ENCODE measurements at regions not wholly inside any gene's neighbourhood (a gene's known extent, or its start where the extent isn't known, plus 50 kb on each side); places are given as distances from the start of the nearest gene placed in this dataset.

- H3K9me1 ChIP-seq (ENCODE audit: control insufficient read depth, extremely low read depth, insufficient read depth, low read length), result no peaks in the 10 kb centered on the region
- no peaks in the 10 kb centered on the region for H3K79me2 ChIP-seq (ENCODE audit: control insufficient read depth, insufficient read depth, low read length)
- FAIRE-seq (no peak), DNase-seq (ENCODE audit: low read depth, low spot score) (no peak)
- no peak overlapping the region for H3K4me2 ChIP-seq (ENCODE audit: control insufficient read depth, extremely low read depth, insufficient read depth, low read depth, low read length)
- no peak overlapping the region for H3K4me3 ChIP-seq (ENCODE audit: control insufficient read depth in 2 of 3, extremely low read depth in 1 of 3, insufficient read depth in 2 of 3, low read depth in 1 of 3, low read length in 3 of 3)
- dilution Hi-C loops (cut with MboI; ENCODE audit: extremely low pct_ligation_motif_present, low sequenced_read_pairs), result no loop called here
- no peak overlapping the region for H3K27ac ChIP-seq (ENCODE audit: control insufficient read depth, insufficient read depth, low read length)
- no peaks in the 10 kb centered on the region for H3K9me3 ChIP-seq (ENCODE audit: control insufficient read depth, low read depth, low read length)
- H2AFZ ChIP-seq (ENCODE audit: control insufficient read depth, low read length), result no peak overlapping the region
- H3K36me3 ChIP-seq (ENCODE audit: control insufficient read depth in 2 of 2, extremely low read depth in 1 of 2, insufficient read depth in 2 of 2, low read length in 2 of 2), result no peaks in the 10 kb centered on the region
- TF ChIP-seq EZH2 (IDR thresholded peaks at IDR 0.05; ENCODE audit: low read length), result no peak
- TF ChIP-seq CTCF (optimal IDR thresholded peaks at IDR 0.05 in 1 of 3, IDR thresholded peaks at IDR 0.05 in 1 of 3, conservative IDR thresholded peaks at IDR 0.05 in 1 of 3; ENCODE audit: extremely low read depth in 1 of 3, insufficient read depth in 2 of 3, low read length in 3 of 3), result no peak
- H3K9ac ChIP-seq (ENCODE audit: control insufficient read depth, extremely low read depth, insufficient read depth, low read length), result no peak overlapping the region
- H3K4me1 ChIP-seq (ENCODE audit: control insufficient read depth, extremely low read depth, insufficient read depth, low read length), result no peaks in the 10 kb centered on the region
- no peaks in the 10 kb centered on the region for H4K20me1 ChIP-seq (ENCODE audit: control insufficient read depth, extremely low read depth, insufficient read depth, low read length)
- no peaks in the 10 kb centered on the region for H3K27me3 ChIP-seq (ENCODE audit: control insufficient read depth, extremely low read depth, insufficient read depth, low read length)
These were observed 687.9 kb upstream of the SETBP1 start for GRCh38 chr18:43992741-43993140.

GRCh38 chr18:43994381-43994780 lies 686.3 kb upstream of the SETBP1 start:
- no peaks in the 10 kb centered on the region for H3K27me3 ChIP-seq (ENCODE audit: control insufficient read depth, extremely low read depth, insufficient read depth, low read length)
- no peaks in the 10 kb centered on the region for H3K9me3 ChIP-seq (ENCODE audit: control insufficient read depth, low read depth, low read length)
- DNase-seq (ENCODE audit: low read depth, low spot score) (no peak), FAIRE-seq (no peak)
- H3K4me2 ChIP-seq (ENCODE audit: control insufficient read depth, extremely low read depth, insufficient read depth, low read depth, low read length), result no peak overlapping the region
- H3K4me3 ChIP-seq (ENCODE audit: control insufficient read depth in 2 of 3, extremely low read depth in 1 of 3, insufficient read depth in 2 of 3, low read depth in 1 of 3, low read length in 3 of 3), result no peak overlapping the region
- TF ChIP-seq EZH2 (IDR thresholded peaks at IDR 0.05; ENCODE audit: low read length) (no peak), CTCF (optimal IDR thresholded peaks at IDR 0.05 in 1 of 3, IDR thresholded peaks at IDR 0.05 in 1 of 3, conservative IDR thresholded peaks at IDR 0.05 in 1 of 3; ENCODE audit: extremely low read depth in 1 of 3, insufficient read depth in 2 of 3, low read length in 3 of 3) (no peak)
- dilution Hi-C loops (cut with MboI; ENCODE audit: extremely low pct_ligation_motif_present, low sequenced_read_pairs), result no loop called here
- no peaks in the 10 kb centered on the region for H3K79me2 ChIP-seq (ENCODE audit: control insufficient read depth, insufficient read depth, low read length)
- H2AFZ ChIP-seq (ENCODE audit: control insufficient read depth, low read length), result no peak overlapping the region
- no peak overlapping the region for H3K9ac ChIP-seq (ENCODE audit: control insufficient read depth, extremely low read depth, insufficient read depth, low read length)
- no peaks in the 10 kb centered on the region for H3K9me1 ChIP-seq (ENCODE audit: control insufficient read depth, extremely low read depth, insufficient read depth, low read length)
- H3K4me1 ChIP-seq (ENCODE audit: control insufficient read depth, extremely low read depth, insufficient read depth, low read length), result no peaks in the 10 kb centered on the region
- no peaks in the 10 kb centered on the region for H3K36me3 ChIP-seq (ENCODE audit: control insufficient read depth in 2 of 2, extremely low read depth in 1 of 2, insufficient read depth in 2 of 2, low read length in 2 of 2)
- H3K27ac ChIP-seq (ENCODE audit: control insufficient read depth, insufficient read depth, low read length), result no peak overlapping the region
- no peaks in the 10 kb centered on the region for H4K20me1 ChIP-seq (ENCODE audit: control insufficient read depth, extremely low read depth, insufficient read depth, low read length)

Data from keratinocyte (primary cell).